Body of pancreas (tissue), 4 donors: ENCODE measurements at regions not wholly inside any gene's neighbourhood (a gene's known extent, or its start where the extent isn't known, plus 50 kb on each side); places are given as distances from the start of the nearest gene placed in this dataset.

ENCODE experiments used
- ATAC-seq: fragments of 150-250 bp; one replicate; pipeline ENCODE4 v1.9.1; 2016
- DNase-seq, 4 donors: peaks; one replicate each; pipeline ENCODE4 v3.0.0-alpha.2; 2019
- H3K27ac ChIP-seq, 4 donors: fragments of 200-600 bp; sonication (generic); 1 replicate in 3 of 4; 2 replicates in 1 of 4; pipeline versions ENCODE4 v1.5.1 to v1.6.1; 2016 to 2019; ENCODE audit warnings: mild to moderate bottlenecking in 1 of 4, mixed read lengths in 1 of 4, moderate library complexity in 1 of 4
- H3K27me3 ChIP-seq, 2 donors: fragments of 200-600 bp; sonication (generic); one replicate each; pipeline ENCODE4 v1.6.0; 2016; ENCODE audit warnings: mild to moderate bottlenecking in 1 of 2
- H3K36me3 ChIP-seq, 2 donors: fragments of 200-600 bp; sonication (generic); replicated peaks in 1 of 2; 2 replicates each; pipeline ENCODE4 v1.5.1; 2016; ENCODE audit warnings: low read depth in 2 of 2; ENCODE audit not compliant: insufficient read depth in 1 of 2
- H3K4me1 ChIP-seq: fragments of 200-600 bp; sonication (generic); one replicate; pipeline ENCODE4 v1.6.0; 2016
- H3K4me3 ChIP-seq, 2 donors: fragments of 200-600 bp; sonication (generic); 1 replicate in 1 of 2; 2 replicates in 1 of 2; pipeline ENCODE4 v1.5.1; 2016 to 2019
- H3K9me3 ChIP-seq, 3 donors: fragments of 200-600 bp; sonication (generic); 1 replicate in 2 of 3; 2 replicates in 1 of 3; pipeline ENCODE4 v1.5.1; 2016
- CTCF ChIP-seq, 7 experiments: fragments of 450-650 bp in 4 of 7; fragments of 200-600 bp in 3 of 7; sonication (generic) in 3 of 7; IDR thresholded peaks; one replicate each; pipeline ENCODE4 v1.5.1; 2016 to 2019; ENCODE audit warnings: antibody characterized with exemption in 7 of 7
- POLR2A ChIP-seq, 3 donors: fragments of 450-650 bp; IDR thresholded peaks; one replicate each; pipeline ENCODE4 v1.6.1; 2016; ENCODE audit warnings: antibody characterized with exemption in 3 of 3, mild to moderate bottlenecking in 2 of 3
- WGBS, 2 donors: methylation state at CpG; one replicate each; pipeline ENCODE4 v1.1.5; 2017; 5-methylcytosine and 5-hydroxymethylcytosine counted together
- intact Hi-C: fragments of 100-400 bp; cut with DNase I; formaldehyde crosslinking; loops from one replicate; pipeline ENCODE4 v1.15.1; 2023

- intact Hi-C loops: no loop called here
- H3K27me3 ChIP-seq: no peaks in the 10 kb centered on the region
- no peaks in the 10 kb centered on the region for H3K4me1 ChIP-seq
- no peak for DNase-seq
- 37 to 40% methylated on average over 4 of the region's 4 CpGs for WGBS, 2 donors
- ATAC-seq: no peak
- no peaks in the 10 kb centered on the region for H3K9me3 ChIP-seq
- H3K36me3 ChIP-seq: no peaks in the 10 kb centered on the region
- no peak for TF ChIP-seq CTCF (IDR thresholded peaks at IDR 0.05)
- TF ChIP-seq POLR2A (IDR thresholded peaks at IDR 0.05): no peak
- no peak overlapping the region for H3K4me3 ChIP-seq
- no peak overlapping the region for H3K27ac ChIP-seq
Measured at GRCh38 chr3:99176169-99176964, 274.9 kb upstream of the DCBLD2 start.

GRCh38 chr3:99175276-99175812 is 273.8 kb upstream of the DCBLD2 start:
- TF ChIP-seq POLR2A (IDR thresholded peaks at IDR 0.05): no peak
- intact Hi-C loops: no loop called here
- Histone ChIP-seq H3K36me3 (no peaks in the 10 kb centered on the region), H3K9me3 (no peaks in the 10 kb centered on the region), H3K27ac (no peak overlapping the region), H3K4me3 (no peak overlapping the region), H3K4me1 (no peaks in the 10 kb centered on the region), H3K27me3 (no peaks in the 10 kb centered on the region)
- WGBS, 2 donors: 44 to 54% methylated on average over 4 of the region's 4 CpGs
- DNase-seq (no peak), ATAC-seq (no peak)

GRCh38 chr3:99172736-99173657 is 271.5 kb upstream of the DCBLD2 start:
- 30 to 35% methylated on average over 4 to 5 of the region's 5 CpGs for WGBS, 2 donors
- Histone ChIP-seq H3K4me3 (no peak overlapping the region), H3K36me3 (no peaks in the 10 kb centered on the region), H3K27ac (no peak overlapping the region), H3K9me3 (no peaks in the 10 kb centered on the region), H3K4me1 (no peaks in the 10 kb centered on the region), H3K27me3 (no peaks in the 10 kb centered on the region)
- TF ChIP-seq POLR2A (IDR thresholded peaks at IDR 0.05): no peak
- peak; percentile 15 to 61 (median 56) for TF ChIP-seq CTCF (IDR thresholded peaks at IDR 0.05)
- DNase-seq (peak; percentile 53 to 66 (median 56)), ATAC-seq (peak; percentile 42)
- intact Hi-C loops: no loop called here

- Histone ChIP-seq H3K27ac (no peak overlapping the region), H3K4me3 (no peak overlapping the region), H3K36me3 (no peaks in the 10 kb centered on the region), H3K9me3 (no peaks in the 10 kb centered on the region), H3K27me3 (no peaks in the 10 kb centered on the region), H3K4me1 (no peaks in the 10 kb centered on the region)
- DNase-seq: no peak
- intact Hi-C loops: no loop called here
- 65 to 70% methylated on average over 2 to 4 of the region's 4 CpGs for whole genome bisulfite sequencing, 2 donors
- TF ChIP-seq POLR2A (IDR thresholded peaks at IDR 0.05) (no peak), CTCF (IDR thresholded peaks at IDR 0.05) (no peak)
- ATAC-seq: no peak
Measured at GRCh38 chr3:99171800-99172199, 270.3 kb upstream of the DCBLD2 start.

GRCh38 chr3:99170867-99171517 is 269.5 kb upstream of the DCBLD2 start:
- H3K9me3 ChIP-seq: no peaks in the 10 kb centered on the region
- H3K4me3 ChIP-seq: no peak overlapping the region
- 76 to 88% methylated on average over 6 of the region's 6 CpGs for WGBS, 2 donors
- no peaks in the 10 kb centered on the region for H3K4me1 ChIP-seq
- no peaks in the 10 kb centered on the region for H3K36me3 ChIP-seq
- ATAC-seq: no peak
- DNase-seq: no peak
- TF ChIP-seq POLR2A (IDR thresholded peaks at IDR 0.05): no peak
- no peak for TF ChIP-seq CTCF (IDR thresholded peaks at IDR 0.05)
- H3K27me3 ChIP-seq: no peaks in the 10 kb centered on the region
- intact Hi-C loops: no loop called here
- H3K27ac ChIP-seq: no peak overlapping the region
